K562 (cell line): ENCODE measurements at regions not wholly inside any gene's neighbourhood (a gene's known extent, or its start where the extent isn't known, plus 50 kb on each side); places are given as distances from the start of the nearest gene placed in this dataset.

Source experiments
- ATAC-seq: fragments of 200-7000 bp; cut with Tn5 transposase; 3 replicates; pipeline ENCODE4 v1.9.1; 2020; ENCODE audit warnings: moderate library complexity
- BruUV-seq: library from RNA; stranded (reverse); fragments of 400-500 nt; replicated peaks from 2 replicates; lab custom pipeline; 2021; lab: Mats Ljungman, UMichigan
- CTCF ChIA-PET: fragments of 300-600 bp; formaldehyde crosslinking; extraction: SDS; loops from one replicate; lab custom pipeline; 2021; ENCODE audit warnings: low intra/inter-chr PET ratio; lab: Yijun Ruan, JAX
- POLR2A ChIA-PET: fragments of 300-600, 350-650 bp; sonication (Branson Sonifier 250); formaldehyde crosslinking; extraction: SDS; loops from one replicate; lab custom pipeline; 2021; ENCODE audit warnings: antibody characterized with exemption, inconsistent platforms; lab: Yijun Ruan, JAX
- DNase-seq, 4 experiments: peaks; one replicate each; pipeline versions ENCODE4 v3.0.0 to v3.0.0-alpha.2; 2011 to 2018; ENCODE audit warnings: low spot score in 3 of 4, mixed read lengths in 3 of 4; ENCODE audit errors: extremely low read depth in 1 of 4
- FAIRE-seq: peaks from 2 replicates; lab custom pipeline; 2011; peaks lifted over from hg19 to GRCh38; lab: Jason Lieb, UNC
- H2AFZ ChIP-seq: 2 replicates; pipeline ENCODE4 v1.6.0; 2011; ENCODE audit warnings: low read depth, low read length, control low read depth, inconsistent platforms
- H3K27ac ChIP-seq: fragments of 200-600 bp; 3 replicates; pipeline ENCODE4 v1.8.0; 2011; ENCODE audit warnings: low read depth, mild to moderate bottlenecking, control low read depth, inconsistent platforms, low read length, moderate library complexity, mixed read lengths; ENCODE audit errors: extremely low read depth
- H3K27me3 ChIP-seq, 2 experiments: fragments of 300-600 bp in 1 of 2; 2 replicates in 1 of 2; 3 replicates in 1 of 2; pipeline versions ENCODE4 v1.6.0 to v1.8.0; 2011; ENCODE audit warnings: inconsistent platforms in 2 of 2, low read length in 2 of 2, mild to moderate bottlenecking in 1 of 2, mixed read lengths in 1 of 2, moderate library complexity in 1 of 2; ENCODE audit not compliant: control insufficient read depth in 2 of 2, insufficient read depth in 2 of 2
- H3K36me3 ChIP-seq: fragments of 300-600 bp; 3 replicates; pipeline ENCODE4 v1.8.0; 2011; ENCODE audit warnings: mild to moderate bottlenecking, low read length, inconsistent platforms; ENCODE audit not compliant: control insufficient read depth, insufficient read depth
- H3K4me1 ChIP-seq, 2 experiments: fragments of 200-600 bp in 1 of 2; replicated peaks in 1 of 2; 2 replicates in 1 of 2; 3 replicates in 1 of 2; pipeline versions ENCODE4 v1.5.1 to v1.8.0; 2011; ENCODE audit warnings: inconsistent platforms in 2 of 2, low read length in 2 of 2, mild to moderate bottlenecking in 1 of 2, mixed read lengths in 1 of 2, moderate library complexity in 1 of 2; ENCODE audit not compliant: control insufficient read depth in 2 of 2, insufficient read depth in 2 of 2
- H3K4me2 ChIP-seq: 2 replicates; pipeline ENCODE4 v1.6.1; 2011; ENCODE audit warnings: low read length, control low read depth, inconsistent platforms, mixed read lengths; ENCODE audit not compliant: insufficient read depth
- H3K4me3 ChIP-seq: fragments of 200-600 bp; sonication (generic), shearing (Covaris generic); 2 replicates; pipeline ENCODE4 v1.5.1; 2016; ENCODE audit warnings: control low read depth, inconsistent platforms
- H3K79me2 ChIP-seq: fragments of 200-600 bp; 3 replicates; pipeline ENCODE4 v1.8.0; 2011; ENCODE audit warnings: low read length, inconsistent platforms; ENCODE audit not compliant: control insufficient read depth, insufficient read depth
- H3K9ac ChIP-seq, 2 experiments: 2 replicates each; pipeline versions ENCODE4 v1.6.0 to v1.6.1; 2011; ENCODE audit warnings: low read depth in 2 of 2, low read length in 2 of 2, control low read depth in 1 of 2, inconsistent platforms in 1 of 2, mild to moderate bottlenecking in 1 of 2, mixed read lengths in 1 of 2; ENCODE audit not compliant: insufficient read depth in 1 of 2
- H3K9me1 ChIP-seq: one replicate; pipeline ENCODE4 v1.6.0; 2011; ENCODE audit warnings: inconsistent platforms, mild to moderate bottlenecking, low read length, moderate library complexity; ENCODE audit not compliant: control insufficient read depth, insufficient read depth
- H3K9me3 ChIP-seq: replicated peaks from 2 replicates; pipeline ENCODE4 v1.5.1; 2011; ENCODE audit warnings: low read depth, low read length, inconsistent platforms; ENCODE audit not compliant: control insufficient read depth, insufficient read depth
- H4K20me1 ChIP-seq: replicated peaks from 2 replicates; pipeline ENCODE4 v1.6.1; 2011; ENCODE audit warnings: low read length, inconsistent platforms, mixed read lengths; ENCODE audit not compliant: control insufficient read depth, insufficient read depth
- ETV6 ChIP-seq, 3 experiments: fragments of 150-350 bp in 1 of 3; sonication (generic) in 1 of 3; formaldehyde crosslinking in 1 of 3; IDR thresholded peaks; 2 replicates each; pipeline versions ENCODE4 v1.6.1 to v1.8.0; 2014 to 2022; ENCODE audit warnings: borderline replicate concordance in 2 of 3, low read depth in 2 of 3, antibody characterized with exemption in 1 of 3, low read length in 1 of 3, mild to moderate bottlenecking in 1 of 3, missing genetic modification reagents in 1 of 3
- FOXP4 ChIP-seq: sonication (generic); formaldehyde crosslinking; IDR thresholded peaks from 2 replicates; pipeline ENCODE4 v1.8.0; 2022; ENCODE audit warnings: mild to moderate bottlenecking, missing genetic modification reagents, borderline replicate concordance
- GMEB1 ChIP-seq: fragments of 250-450 bp; sonication (Bioruptor Pico); IDR thresholded peaks from 2 replicates; pipeline ENCODE4 v1.4.0; 2020; ENCODE audit warnings: mild to moderate bottlenecking
- HES1 ChIP-seq: fragments of 450-650 bp; IDR thresholded peaks from 2 replicates; pipeline ENCODE4 v1.6.1; 2016; ENCODE audit warnings: low read depth, mild to moderate bottlenecking, moderate library complexity
- JUN ChIP-seq, 2 experiments: sonication (generic) in 1 of 2; formaldehyde crosslinking in 1 of 2; IDR thresholded peaks; 2 replicates each; pipeline versions ENCODE4 v1.6.1 to v1.8.0; 2012 to 2022; ENCODE audit warnings: borderline replicate concordance in 2 of 2, mild to moderate bottlenecking in 2 of 2, improper control_type of control experiment in 1 of 2, low read depth in 1 of 2, low read length in 1 of 2, missing genetic modification reagents in 1 of 2
- LEF1 ChIP-seq: fragments of 450-650 bp; IDR thresholded peaks from 2 replicates; pipeline ENCODE4 v1.6.1; 2016; ENCODE audit warnings: mild to moderate bottlenecking
- MAFK ChIP-seq: IDR thresholded peaks from 2 replicates; pipeline ENCODE4 v1.6.1; 2011; ENCODE audit warnings: low read length, improper control_type of control experiment
- NR1H2 ChIP-seq: sonication (generic); formaldehyde crosslinking; IDR thresholded peaks from 2 replicates; pipeline ENCODE4 v1.4.0; 2020; ENCODE audit warnings: mild to moderate bottlenecking, missing genetic modification reagents
- PHF8 ChIP-seq: fragments of 200-600 bp; sonication (generic); IDR thresholded peaks from 2 replicates; pipeline ENCODE4 v1.6.1; 2012; ENCODE audit warnings: mixed run types, mild to moderate bottlenecking, inconsistent platforms, low read length, moderate library complexity, borderline replicate concordance
- PRPF4 ChIP-seq: fragments of 200-400 bp; formaldehyde crosslinking; IDR thresholded peaks from one replicate; pipeline ENCODE4 v1.6.1; 2017; ENCODE audit warnings: low read length, low read depth, mild to moderate bottlenecking; ENCODE audit not compliant: insufficient read depth, poor library complexity, severe bottlenecking
- RBM15 ChIP-seq: fragments of 200-400 bp; formaldehyde crosslinking; IDR thresholded peaks from 2 replicates; pipeline ENCODE4 v1.6.1; 2018; ENCODE audit warnings: mild to moderate bottlenecking, low read length, moderate library complexity; ENCODE audit not compliant: insufficient read depth
- ZNF239 ChIP-seq: fragments of 250-450 bp; sonication (Bioruptor Pico); IDR thresholded peaks from 2 replicates; pipeline ENCODE4 v1.4.0; 2020; ENCODE audit warnings: mild to moderate bottlenecking
- WGBS: fragments of 100-300 bp; shearing (Covaris generic); methylation state at CpG from one replicate; pipeline ENCODE4 v1.1.6; 2016; ENCODE audit warnings: low coverage, mixed read lengths; ENCODE audit not compliant: insufficient coverage; ENCODE audit errors: missing lambda C conversion rate; 5-methylcytosine and 5-hydroxymethylcytosine counted together
- in situ Hi-C: fragments of 300-500 bp; cut with MboI; formaldehyde crosslinking; loops from 4 replicates; pipeline ENCODE4 v1.15.0; 2018; ENCODE audit warnings: inconsistent platforms, mixed read lengths
- intact Hi-C: fragments of 100-400 bp; cut with micrococcal nuclease; formaldehyde crosslinking; loops from 2 replicates; pipeline ENCODE4 v1.14.2; 2022

- TF ChIP-seq FOXP4 (CRISPR knock-in tag) (no peak), NR1H2 (no peak), JUN (IDR thresholded peaks at IDR 0.05; ENCODE audit: borderline replicate concordance, low read depth, low read length) (no peak), JUN (CRISPR knock-in tag; IDR thresholded peaks at IDR 0.05; ENCODE audit: borderline replicate concordance) (no peak), ETV6 (IDR thresholded peaks at IDR 0.05; ENCODE audit: borderline replicate concordance in 1 of 2, low read depth in 2 of 2, low read length in 1 of 2) (no peak), ETV6 (CRISPR knock-in tag; IDR thresholded peaks at IDR 0.05; ENCODE audit: borderline replicate concordance) (no peak), PHF8 (no peak), LEF1 (no peak), PRPF4 (no peak), MAFK (no peak)
Measured at GRCh38 chr1:118404024-118404423, 219.0 kb upstream of the SPAG17 start (continued).

GRCh38 chr1:118397496-118397859 lies 212.4 kb upstream of the SPAG17 start:
- Histone ChIP-seq H3K36me3 (no peaks in the 10 kb centered on the region), H3K9me3 (no peaks in the 10 kb centered on the region; the same call in 1 of the 2 replicates), H4K20me1 (no peaks in the 10 kb centered on the region), H3K4me3 (no peak overlapping the region), H3K4me1 (no peaks in the 10 kb centered on the region), H3K79me2 (no peaks in the 10 kb centered on the region), H3K27me3 (no peaks in the 10 kb centered on the region), H3K27ac (no peak overlapping the region), H3K9me1 (no peaks in the 10 kb centered on the region), H3K4me2 (no peak overlapping the region), H2AFZ (no peak overlapping the region), H3K9ac (no peak overlapping the region)
- FAIRE-seq, result no peak
- TF ChIP-seq RBM15 (no peak), ZNF239 (CRISPR knock-in tag) (no peak), HES1 (no peak), GMEB1 (CRISPR knock-in tag) (no peak)
- no peak for ATAC-seq
- ChIA-PET CTCF (no interaction called here), POLR2A (no interaction called here)
- no peak for DNase-seq
- intact Hi-C loops (no loop called here), in situ Hi-C loops (no loop called here)
- WGBS, result 2% methylated on average over 2 of the region's 2 CpGs
- no TSS peak for BruUV-seq
